Stimulated activated naive CD4-positive, alpha-beta T cell treated with Interleukin-2 at 50 U/mL for 16 hours (primary cell): ENCODE measurements at regions not wholly inside any gene's neighbourhood (a gene's known extent, or its start where the extent isn't known, plus 50 kb on each side); places are given as distances from the start of the nearest gene placed in this dataset.

Experiments
- DNase-seq: peaks from one replicate; lab custom pipeline; 2025; lab: John Stamatoyannopoulos, UW

DNA sequence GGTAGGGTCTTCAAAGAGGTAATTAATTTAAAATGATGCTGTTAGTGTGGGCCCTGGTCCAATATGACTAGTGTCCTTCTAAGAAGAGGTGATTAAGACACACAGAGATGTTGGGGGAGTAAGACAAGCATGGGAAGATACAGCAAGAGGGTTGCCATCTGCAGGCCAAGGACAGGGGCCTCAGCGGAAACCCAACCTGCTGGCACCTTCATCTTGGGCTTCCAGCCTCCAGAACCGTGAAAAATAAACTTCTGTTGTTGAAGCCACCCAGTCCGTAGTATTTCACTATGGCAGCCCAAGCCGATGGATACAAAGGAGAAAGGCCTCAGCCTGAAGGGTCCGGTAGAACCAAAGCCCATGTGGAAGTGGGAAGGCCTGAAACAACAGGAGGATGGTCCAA lies 161.7 kb upstream of the UBE2E1 start:
- DNase-seq: no peak

DNA sequence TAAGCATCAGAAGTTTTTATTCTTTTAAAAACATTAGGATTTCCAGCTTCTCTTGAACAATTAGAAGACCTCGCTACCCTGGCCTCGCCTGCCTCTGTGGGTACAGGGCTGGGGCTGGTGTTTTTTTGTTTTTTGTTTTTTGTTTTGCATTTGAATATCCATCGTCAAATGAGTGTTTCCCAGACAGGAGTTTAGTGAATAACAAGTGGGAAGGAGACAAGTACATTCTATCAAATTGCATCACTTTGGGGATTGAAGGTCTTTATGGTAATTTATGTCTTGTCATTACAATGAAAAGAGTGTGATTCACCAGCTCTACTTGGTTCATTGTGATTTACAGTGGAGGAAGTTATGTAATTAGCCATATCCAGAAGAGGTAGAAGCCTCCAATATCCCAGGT lies 161.1 kb upstream of the UBE2E1 start:
- DNase-seq: no peak

DNA sequence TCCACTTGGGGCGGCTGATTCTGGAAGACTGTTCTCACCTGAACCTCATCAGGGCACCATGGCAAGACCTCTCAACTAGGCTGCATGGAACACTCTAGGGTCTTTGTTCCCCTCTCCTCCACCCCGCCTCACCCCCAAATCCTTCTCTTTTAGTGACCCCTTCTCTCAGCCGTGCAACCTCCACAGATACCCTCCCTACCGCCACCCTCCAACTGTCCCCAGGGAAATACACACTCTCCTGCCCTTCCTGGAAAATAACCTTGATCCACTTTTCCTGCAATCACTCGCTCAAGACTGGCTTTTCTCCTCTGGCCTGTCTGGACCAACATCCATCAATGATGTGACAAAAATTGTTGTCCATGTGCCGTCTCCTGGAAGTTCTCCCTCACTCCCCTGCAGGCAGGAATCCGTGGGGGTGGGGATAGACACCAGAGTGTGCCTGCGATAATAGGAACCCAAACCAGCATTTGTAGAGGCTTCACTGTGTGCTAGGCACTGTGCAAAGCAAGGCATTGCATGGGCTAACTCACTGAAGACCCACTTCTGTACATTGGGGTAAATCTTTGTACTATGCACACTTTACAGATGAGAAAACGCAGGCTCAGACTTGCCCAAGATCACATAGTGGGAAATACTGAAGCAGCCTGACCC lies 160.1 kb upstream of the UBE2E1 start:
- no peak for DNase-seq

DNA sequence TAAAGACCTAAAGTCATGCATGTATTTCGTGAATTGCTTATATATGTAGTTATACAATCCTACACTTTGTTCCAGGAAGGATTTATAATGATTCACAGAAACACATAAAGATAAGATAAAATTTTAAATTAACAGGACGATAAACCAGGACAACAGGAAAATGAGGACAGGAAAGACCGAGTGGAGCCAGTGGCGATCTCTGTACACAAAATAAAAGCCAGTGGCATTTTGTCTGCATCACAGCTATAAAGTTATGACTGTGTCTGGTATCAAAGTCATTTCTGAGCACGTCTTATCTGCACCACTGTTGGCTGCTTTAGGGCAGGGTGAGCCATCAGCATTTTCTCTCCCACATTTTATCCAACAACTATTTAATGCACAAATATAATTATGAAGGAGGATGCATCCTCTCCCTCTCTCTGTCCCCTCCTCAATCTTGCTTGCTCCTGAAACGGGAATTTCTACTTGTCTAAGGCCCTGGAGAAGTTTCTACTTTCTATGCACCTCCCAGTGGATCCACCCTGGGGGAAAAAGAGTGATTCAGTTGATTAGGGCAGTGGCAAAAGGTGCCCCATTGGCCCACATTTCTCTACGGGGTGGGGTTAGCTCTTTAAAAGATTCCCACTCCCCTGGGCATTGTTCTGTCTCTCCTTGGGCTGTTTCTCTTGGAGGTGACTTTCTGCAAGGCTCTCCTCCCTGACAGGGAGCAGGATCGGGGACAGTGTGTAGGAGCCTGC lies 159.4 kb upstream of the UBE2E1 start:
- DNase-seq: no peak

DNA sequence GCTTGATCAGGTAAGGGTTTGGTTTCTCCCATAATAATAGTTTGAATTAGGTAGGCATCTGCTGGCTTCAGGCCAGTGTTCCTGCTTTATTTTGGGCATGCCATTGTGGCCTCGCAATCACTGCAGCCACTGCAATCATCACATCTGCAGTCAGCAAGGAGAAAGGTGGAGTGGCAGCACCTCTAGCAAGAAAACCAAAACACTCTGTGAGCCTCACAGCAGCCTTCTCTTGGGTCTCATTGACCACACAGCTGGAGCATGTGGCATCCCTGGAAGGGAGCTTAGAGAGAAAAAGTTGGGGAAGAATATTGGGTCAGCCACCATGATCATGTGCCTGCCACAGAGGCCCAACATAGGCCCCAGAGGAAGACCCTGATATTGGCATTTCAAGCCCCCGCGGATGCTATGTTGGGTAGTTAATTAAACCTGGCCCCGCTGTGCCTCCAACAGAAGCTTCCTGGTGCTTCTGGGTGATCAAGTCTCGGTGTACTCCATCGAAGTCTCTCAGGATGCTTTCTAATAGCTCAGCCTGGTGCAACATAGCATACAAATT lies 158.0 kb upstream of the UBE2E1 start:
- DNase-seq: no peak

DNA sequence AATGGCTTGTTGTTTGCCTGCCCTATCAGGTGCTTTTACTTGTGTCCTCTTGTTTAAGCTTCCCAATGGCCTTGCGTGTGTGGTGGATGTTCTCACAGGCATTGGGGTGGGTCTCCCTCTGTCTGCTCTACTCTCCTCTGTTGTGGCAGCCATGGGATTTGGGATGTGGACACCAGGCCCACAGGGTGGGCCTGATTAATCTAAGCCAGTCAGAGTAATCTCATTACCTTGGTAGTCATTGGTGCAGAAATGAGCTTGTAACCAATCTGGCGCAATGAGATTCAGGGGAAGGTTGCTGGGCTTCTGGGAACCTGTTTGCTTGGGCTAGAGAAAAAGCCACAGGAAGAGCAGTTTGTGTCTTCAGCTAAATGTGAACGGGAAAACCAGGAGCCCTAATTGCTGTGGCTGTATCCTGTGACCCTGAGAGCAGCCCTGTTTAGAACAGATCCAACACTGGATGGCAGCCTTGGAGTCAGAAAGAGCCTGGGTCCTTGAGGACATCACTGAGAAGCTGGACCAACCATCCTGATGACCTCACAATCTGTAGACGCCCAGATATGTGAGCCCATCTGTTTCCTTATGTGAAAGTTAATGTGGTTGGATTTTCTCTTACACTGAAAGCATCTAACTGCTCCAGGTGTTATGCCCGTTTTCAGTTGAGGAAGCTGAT lies 157.3 kb upstream of the UBE2E1 start:
- DNase-seq: no peak

DNA sequence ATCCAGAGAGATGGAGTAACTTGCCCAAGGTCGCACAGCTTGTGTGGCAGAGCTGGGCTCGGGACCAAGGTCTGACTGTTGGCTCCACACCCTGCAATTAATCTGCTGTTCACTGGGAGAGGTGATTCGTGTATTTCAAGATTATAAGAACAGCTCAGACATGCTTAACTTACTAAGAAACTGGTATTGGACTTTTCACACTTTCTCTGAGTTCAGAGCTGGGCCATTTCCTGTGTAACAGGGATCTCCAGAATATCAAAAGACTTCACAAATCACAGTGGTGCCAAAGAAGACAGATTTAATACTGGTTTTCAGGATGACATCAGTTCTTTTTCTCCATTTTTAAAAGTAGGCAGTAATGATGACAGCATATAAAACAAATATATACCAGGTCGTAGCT lies 156.8 kb upstream of the UBE2E1 start:
- no peak for DNase-seq

DNA sequence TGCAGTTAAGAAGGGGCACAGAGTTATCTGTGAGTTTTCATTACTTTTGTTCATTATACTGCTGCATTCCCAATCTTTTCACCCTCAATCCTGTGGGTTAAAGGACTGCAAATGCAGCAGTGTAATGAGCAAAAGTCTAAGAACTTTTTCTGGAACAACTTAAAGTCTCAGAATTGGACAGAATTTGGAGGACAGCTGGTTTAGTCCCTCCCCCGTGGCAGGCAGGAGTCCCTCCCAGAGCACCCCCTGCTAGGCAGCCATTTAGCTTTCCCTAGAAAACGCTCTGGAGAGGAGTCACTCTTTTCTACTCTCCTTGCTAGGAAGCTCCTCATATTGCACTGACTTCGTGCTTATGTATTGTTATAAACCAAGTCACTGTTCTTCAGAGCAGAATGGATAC lies 156.3 kb upstream of the UBE2E1 start:
- DNase-seq: no peak

DNA sequence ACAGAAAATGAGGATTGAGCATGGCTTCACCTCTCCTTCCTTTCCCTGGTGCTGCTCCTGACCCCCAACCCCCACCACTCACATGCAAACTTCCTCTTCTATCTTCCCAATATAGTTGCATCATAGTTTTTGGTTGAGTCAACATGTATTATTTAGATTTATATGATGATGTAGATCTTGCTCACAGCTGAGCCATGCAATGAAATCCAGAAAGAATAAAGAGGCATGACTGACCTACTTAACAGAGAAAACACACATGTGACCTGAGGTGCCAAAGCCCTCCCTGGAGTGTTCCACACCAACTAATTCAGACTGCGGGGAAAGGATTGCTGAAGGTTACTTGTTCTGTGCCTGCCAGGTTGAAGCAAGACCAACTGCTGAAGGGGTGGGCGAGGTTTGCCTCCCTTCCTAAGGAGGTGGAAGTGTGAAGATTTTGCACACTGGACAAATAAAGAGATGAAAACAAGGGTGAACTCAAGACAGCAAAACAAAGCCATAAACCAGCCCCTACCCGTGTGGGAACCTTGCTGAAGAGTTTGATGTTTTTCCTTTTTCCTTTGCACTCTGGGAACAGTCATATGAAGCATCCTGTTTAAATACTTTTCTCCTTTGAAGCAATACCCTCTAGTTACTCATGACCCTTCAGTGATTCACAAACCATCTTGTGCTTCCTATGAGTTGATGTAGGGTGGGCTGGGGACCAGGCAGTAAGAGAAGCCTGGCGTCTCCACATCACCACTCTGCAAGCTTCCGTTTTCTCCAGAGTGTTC lies 155.2 kb upstream of the UBE2E1 start:
- DNase-seq: no peak

DNA sequence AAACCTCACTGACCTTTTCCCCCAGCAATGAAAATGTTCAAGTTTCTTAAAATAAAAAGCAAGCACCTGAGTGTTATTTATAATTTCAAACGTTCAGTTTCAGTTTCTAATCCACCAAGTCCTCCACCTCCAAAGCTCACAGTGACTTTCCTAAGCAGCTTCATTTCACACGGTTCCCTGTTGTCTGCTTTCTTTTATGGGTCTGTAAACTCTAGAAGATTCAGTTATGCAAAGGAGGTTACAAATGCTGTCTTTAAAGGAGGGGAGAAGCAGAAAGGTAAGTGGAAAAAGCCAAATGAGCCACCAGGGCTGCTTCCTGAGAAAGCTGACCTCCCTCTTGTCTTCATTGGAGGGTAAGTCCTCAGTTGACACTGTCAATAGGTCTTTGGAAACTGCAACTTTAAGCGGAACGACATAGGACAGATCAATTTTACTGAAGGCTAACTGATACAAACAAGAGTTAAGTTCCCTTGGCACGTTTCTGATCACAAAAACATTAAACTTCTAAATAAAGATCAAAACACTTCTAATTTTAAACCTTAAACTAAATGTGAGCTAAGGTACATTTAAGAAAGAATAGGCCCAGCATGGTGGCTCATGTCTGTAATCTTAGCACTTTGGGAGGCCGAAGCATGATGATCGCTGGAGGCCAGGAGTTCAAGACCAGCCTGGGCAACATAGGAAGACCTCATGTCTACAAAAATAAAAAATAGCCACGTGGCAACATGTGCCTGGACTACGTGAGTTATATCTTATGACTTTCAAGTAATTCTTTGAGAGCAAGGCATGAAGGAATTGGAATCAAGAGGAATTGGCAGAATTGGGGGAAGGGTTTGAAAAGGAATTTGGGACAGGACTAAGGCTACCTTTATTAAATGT lies 151.9 kb upstream of the UBE2E1 start:
- no peak for DNase-seq

DNA sequence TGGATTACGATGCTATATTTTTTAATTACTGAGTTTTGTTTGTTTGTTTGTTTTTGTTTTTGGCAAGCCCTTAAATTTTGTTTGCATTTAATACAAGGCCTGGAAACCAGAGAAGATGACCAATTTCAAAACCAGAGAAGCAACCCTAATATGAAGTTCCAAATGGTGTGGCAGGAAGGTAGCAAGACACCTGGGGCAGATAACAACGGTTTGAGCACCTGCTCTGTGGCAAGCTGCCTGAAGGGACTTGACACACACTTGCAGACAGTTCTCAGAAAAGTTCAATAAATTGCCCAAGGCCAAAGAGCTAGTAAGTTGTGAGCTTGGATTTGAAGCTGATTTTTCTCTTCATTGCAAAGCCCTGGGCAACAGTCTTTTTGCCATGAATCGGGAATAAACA lies 151.2 kb upstream of the UBE2E1 start:
- no peak for DNase-seq

DNA sequence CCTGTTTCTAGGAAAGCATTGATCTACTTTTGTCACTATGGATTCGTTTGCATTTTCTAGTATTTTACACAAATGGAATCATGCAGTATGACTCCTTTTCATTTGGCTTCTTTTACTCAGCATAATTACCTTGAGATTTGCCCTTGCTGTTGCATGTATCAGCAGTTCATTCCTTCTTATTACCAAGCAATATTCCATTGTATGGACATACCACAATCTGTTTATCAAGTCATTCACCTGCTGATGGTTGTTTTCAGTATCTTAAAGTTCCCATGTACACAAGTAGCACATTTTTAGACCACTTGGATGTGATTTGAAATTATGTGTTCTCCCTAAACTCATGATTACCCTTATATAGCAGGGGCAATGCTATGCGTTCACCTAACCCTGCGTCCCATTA lies 150.0 kb upstream of the UBE2E1 start:
- no peak for DNase-seq

DNA sequence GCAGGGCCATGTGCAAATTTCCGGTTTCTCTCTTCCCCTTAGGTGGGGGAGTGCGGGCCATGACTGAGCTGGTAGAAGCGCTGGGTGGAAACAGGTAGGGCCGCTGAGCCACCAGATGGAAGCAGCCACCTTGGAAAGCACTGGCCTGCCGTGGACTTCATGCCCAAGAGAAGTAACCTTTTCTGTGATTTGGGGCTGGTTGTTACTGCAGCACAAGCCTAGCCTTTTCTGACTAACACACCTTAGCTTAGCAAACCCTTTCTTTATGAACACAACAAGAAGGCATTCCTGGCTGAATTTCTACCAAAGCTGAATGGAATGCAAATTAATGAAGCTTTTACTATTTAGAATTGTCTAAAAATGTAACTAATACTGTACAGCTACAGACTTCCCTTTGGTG lies 149.6 kb upstream of the UBE2E1 start:
- DNase-seq: no peak

DNA sequence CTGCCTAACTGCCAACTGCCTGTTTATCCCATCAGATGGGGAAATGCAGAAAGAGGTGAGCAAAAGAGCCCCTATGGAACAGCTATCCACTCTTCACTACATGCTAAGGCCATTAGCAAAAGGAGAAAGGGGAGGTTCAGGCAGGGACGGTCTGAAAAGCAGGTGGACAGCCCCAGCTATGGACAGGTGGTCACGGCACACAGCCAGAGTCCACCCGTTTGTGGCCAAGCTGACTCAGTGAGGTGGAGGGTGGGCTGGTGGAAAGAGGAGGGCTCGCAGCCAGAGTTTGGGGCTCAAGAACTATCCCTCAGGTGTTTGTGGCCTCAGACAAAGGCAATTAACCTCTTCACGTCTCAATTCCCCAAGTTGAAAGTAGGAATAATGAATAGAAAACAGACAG lies 148.9 kb upstream of the UBE2E1 start:
- DNase-seq: no peak

DNA sequence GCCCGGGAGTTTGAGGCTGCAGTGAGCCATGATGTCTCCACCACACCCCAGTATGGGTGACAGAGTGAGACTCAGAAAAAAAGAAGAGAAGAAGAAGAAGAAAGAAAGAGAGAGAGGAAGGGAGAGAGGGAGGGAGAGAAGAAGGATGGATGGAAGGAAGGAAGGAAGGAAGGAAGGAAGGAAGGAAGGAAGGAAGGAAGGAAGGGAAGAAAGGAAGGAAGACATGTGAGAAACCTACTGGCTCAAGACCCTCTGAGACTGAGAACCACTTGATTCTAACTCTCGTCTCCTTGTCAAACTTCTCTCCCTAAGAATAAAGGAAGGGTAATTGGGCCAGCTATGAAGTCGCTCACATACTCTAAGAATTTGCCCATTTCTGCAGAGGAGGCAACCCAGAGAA lies 148.1 kb upstream of the UBE2E1 start:
- DNase-seq: no peak

DNA sequence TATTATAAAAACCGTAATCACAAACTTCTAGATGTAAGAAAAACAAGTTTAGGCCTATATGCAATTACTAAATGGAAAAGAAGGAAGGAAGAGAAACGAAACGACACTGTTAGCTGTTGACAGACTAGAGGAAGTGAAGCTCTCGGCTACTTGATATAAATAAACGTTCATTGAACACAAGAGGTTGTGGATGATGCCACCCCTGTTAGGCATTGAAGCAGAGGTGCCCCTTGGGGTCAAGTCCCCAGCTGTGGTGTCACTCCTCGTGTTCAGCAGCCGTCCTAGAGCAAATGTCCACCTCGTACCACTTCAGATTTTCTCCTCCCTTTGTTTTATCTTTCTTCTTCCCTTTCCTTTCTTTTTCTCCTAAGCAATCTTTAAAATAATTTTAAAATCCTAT lies 146.5 kb upstream of the UBE2E1 start:
- DNase-seq: no peak

DNA sequence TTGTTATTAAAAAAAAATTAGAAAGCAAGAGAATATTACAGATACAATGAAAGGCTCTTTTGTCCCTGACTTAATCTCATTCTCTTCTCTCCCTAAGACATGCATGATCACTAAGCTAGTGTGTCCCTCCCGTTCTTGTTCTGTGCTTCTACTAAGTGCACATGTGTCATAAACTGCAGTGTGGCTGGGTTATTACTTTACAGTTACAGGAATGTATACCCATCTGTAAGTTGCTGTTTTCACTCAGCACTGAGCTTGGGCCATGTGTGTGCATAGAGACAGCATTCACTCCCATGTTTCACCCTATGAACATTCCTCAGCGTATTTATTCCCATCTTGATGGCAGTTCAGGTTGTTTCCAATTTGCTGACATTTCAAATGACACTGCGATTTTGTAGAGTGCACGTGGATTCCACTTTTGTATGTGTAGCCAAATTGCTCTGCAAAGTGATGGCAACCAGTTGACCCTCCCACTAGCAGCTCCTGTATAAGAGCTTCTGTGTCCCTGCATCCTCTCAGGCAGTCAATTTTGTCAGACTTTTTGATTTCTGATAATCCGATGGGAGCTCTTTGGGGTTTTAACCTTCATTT lies 145.8 kb upstream of the UBE2E1 start:
- no peak for DNase-seq

DNA sequence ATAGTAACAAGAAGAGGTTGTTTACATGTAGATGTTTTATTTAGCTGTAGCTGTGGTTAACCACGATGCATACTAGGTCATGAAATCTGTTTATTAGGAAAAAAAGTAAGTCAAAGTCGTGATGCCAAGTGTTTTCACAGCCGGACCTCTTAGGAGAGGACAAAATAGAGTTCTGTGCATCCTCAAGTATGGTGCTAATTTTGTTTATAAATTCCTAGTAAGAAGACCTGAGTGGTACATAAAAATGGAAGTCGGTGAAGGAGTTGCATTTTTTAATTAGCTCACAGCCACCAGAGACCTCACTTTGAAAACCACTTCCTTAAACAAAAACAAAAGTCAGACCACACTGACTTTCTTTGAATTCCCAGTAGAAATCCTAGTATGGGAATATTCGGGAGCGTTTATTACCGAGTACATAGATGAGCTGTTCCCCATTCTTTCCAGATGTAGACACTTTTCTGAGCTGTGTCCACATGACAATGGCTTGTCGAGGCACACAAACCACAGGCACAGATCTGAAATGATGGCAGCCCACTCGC lies 143.6 kb upstream of the UBE2E1 start:
- no peak for DNase-seq

DNA sequence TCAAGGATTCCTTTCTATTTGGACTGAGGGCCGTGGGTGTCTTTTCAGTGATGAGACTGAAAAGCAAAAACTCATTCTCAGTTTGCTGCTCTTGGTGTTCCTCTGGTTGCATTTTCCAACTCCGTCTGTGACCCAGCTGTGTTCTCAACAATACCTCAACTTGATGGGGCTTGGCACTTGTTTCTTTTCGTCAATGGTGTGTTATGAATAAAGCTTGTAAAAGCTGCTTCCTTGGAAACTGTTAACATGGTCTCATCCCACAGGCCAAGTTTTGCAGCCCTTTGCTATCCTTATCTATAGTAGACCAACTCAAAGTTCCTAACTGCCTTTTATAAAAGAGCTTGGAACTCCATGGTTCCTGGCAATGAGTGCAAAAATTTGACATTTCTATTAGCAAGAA lies 142.5 kb upstream of the UBE2E1 start:
- no peak for DNase-seq

DNA sequence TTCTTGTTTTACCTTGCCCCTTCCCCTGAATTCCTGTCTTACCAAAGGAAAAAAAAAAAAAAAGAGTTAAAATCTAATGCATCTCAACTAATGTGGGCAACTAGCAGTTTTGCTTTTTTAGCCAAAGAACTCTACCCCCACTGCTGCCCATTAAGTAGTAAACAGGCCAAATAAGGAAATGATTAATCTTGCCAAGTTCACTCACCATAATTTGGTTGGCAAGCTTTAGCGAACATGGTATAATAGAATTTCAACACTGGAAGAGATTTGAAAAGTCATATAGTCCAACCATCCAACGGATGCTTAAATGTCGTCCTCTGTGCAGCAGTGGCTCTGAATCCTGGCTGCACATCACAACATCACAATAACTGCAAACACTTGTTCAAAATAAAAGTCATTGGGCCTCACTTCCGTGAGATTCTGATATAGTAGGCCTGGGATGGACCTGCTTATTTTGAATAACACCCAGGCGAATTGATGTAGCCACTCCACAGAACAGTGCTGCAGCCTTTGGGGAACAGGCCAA lies 142.0 kb upstream of the UBE2E1 start:
- DNase-seq: no peak

DNA sequence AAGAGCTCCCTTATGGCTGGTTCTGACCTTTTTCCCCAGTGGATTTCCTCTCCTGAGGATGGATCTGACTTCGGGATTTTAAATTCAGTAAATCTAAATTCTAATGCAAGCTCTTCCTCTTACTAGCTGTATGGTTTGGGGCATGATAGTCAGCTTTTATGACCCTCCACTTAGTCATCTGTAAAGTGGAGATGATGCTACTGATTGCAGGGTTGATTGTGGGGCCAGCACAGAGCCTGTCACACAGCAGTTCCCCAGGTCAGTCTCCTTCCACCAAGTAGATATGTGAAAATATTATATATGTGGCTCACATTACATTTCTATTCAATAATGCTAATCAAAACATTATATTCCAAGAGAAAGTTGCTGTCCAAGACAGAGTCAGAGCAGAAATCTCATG lies 141.3 kb upstream of the UBE2E1 start:
- DNase-seq: no peak
